NB4 (cell line): ENCODE measurements at regions not wholly inside any gene's neighbourhood (a gene's known extent, or its start where the extent isn't known, plus 50 kb on each side); places are given as distances from the start of the nearest gene placed in this dataset.

Experiments
- DNase-seq: peaks from one replicate; pipeline ENCODE4 v3.0.0; 2010; ENCODE audit warnings: low read depth
- H3K4me3 ChIP-seq: one replicate; pipeline ENCODE4 v1.5.1; 2011; ENCODE audit warnings: mild to moderate bottlenecking, low read depth, low read length, moderate library complexity
- CTCF ChIP-seq: IDR thresholded peaks from one replicate; pipeline ENCODE4 v1.5.1; 2012; ENCODE audit warnings: low read depth, low read length
- MAX ChIP-seq: IDR thresholded peaks from 2 replicates; pipeline ENCODE4 v1.6.1; 2011; ENCODE audit warnings: low read depth, low read length
- MYC ChIP-seq: IDR thresholded peaks from 2 replicates; pipeline ENCODE4 v1.6.1; 2011; ENCODE audit warnings: low read depth, low read length
- POLR2A ChIP-seq: IDR thresholded peaks from 2 replicates; pipeline ENCODE4 v1.6.1; 2011; ENCODE audit warnings: mild to moderate bottlenecking; ENCODE audit not compliant: insufficient read length; ENCODE audit errors: extremely low read depth

- DNase-seq, result no peak
- no peak overlapping the region for H3K4me3 ChIP-seq
- TF ChIP-seq POLR2A (no peak), MAX (no peak), MYC (no peak), CTCF (no peak)
Measured at GRCh38 chr13:111558700-111559088, 238.3 kb downstream of the TEX29 start.

- no peak for DNase-seq
- no peak overlapping the region for H3K4me3 ChIP-seq
- TF ChIP-seq POLR2A, result no peak
- TF ChIP-seq MYC, result no peak
- TF ChIP-seq CTCF, result no peak
- TF ChIP-seq MAX, result no peak
Measured at GRCh38 chr13:111559612-111560403, 239.4 kb downstream of the TEX29 start.

- no peak overlapping the region for H3K4me3 ChIP-seq
- DNase-seq, result no peak
- TF ChIP-seq MYC, result no peak
- no peak for TF ChIP-seq POLR2A
- TF ChIP-seq CTCF, result no peak
- no peak for TF ChIP-seq MAX
Measured at GRCh38 chr13:111561091-111561781, 240.8 kb downstream of the TEX29 start.

- DNase-seq, result no peak
- H3K4me3 ChIP-seq, result no peak overlapping the region
- TF ChIP-seq CTCF (no peak), MYC (no peak), MAX (no peak), POLR2A (no peak)
Measured at GRCh38 chr13:111562716-111563115, 242.3 kb downstream of the TEX29 start.

DNA sequence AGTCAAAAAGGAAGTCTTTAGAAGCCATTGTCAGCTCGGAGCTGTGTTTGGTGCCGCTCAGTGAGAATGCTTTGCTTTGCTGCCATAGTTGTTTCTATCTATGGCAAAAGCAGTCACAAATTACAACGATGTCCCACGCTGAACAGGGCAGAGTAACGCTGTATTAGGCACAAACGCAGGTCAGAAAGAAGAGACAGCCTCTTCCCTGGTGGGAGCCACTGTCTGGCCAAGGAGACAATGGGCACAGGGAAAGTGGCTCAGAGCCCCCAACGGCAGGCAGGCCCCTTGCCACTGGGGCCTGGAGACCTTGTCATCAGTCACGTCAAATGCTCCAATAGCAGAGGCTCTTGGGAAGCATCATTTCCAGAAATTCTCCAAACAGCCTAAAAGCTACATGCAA, 244.2 kb downstream of the TEX29 start:
- TF ChIP-seq MYC, result no peak
- no peak for TF ChIP-seq CTCF
- DNase-seq, result no peak
- no peak overlapping the region for H3K4me3 ChIP-seq
